ENCODE measurements at regions not wholly inside any gene's neighbourhood (a gene's known extent, or its start where the extent isn't known, plus 50 kb on each side); places are given as distances from the start of the nearest gene placed in this dataset.

- TF ChIP-seq NCOA6 (IDR thresholded peaks at IDR 0.05): no peak
- TF ChIP-seq RBFOX2 (IDR thresholded peaks at IDR 0.05; ENCODE audit: low read depth, low read length): no peak
- TF ChIP-seq PATZ1 (CRISPR knock-in tag; IDR thresholded peaks at IDR 0.05; ENCODE audit: borderline replicate concordance): no peak
- no peak for TF ChIP-seq BRD9 (IDR thresholded peaks at IDR 0.05; ENCODE audit: low read depth, partially characterized antibody)
- no peak for TF ChIP-seq FOXJ3 (CRISPR knock-in tag; IDR thresholded peaks at IDR 0.05)
- no peak for TF ChIP-seq CBX1 (IDR thresholded peaks at IDR 0.05; ENCODE audit: low read depth)
- TF ChIP-seq SMARCB1 (IDR thresholded peaks at IDR 0.05; ENCODE audit: insufficient read length, low read depth): no peak
- no peak for TF ChIP-seq ZEB2 (IDR thresholded peaks at IDR 0.05)
Observed at GRCh38 chr20:9977629-9978028, 57.2 kb upstream of the ANKEF1 start (continued).

GRCh38 chr20:9974324-9974723 is 60.5 kb upstream of the ANKEF1 start:
- no peak for ATAC-seq
- no TSS peak for BruUV-seq (replicated peaks)
- in situ Hi-C loops (cut with MboI): no loop called here
- no peaks in the 10 kb centered on the region for H3K4me1 ChIP-seq (replicated peaks in 1 of 2; ENCODE audit: control insufficient read depth in 2 of 2, insufficient read depth in 2 of 2, low read length in 2 of 2)
- H3K4me3 ChIP-seq: no peak overlapping the region
- no peak overlapping the region for H3K9ac ChIP-seq (ENCODE audit: insufficient read depth in 1 of 2, low read depth in 2 of 2, low read length in 2 of 2)
- no peaks in the 10 kb centered on the region for H3K9me3 ChIP-seq (replicated peaks; ENCODE audit: control insufficient read depth, insufficient read depth, low read depth, low read length)
- H3K79me2 ChIP-seq (ENCODE audit: control insufficient read depth, insufficient read depth, low read length): no peaks in the 10 kb centered on the region
- no peaks in the 10 kb centered on the region for H3K9me1 ChIP-seq (ENCODE audit: control insufficient read depth, insufficient read depth, low read length)
- H3K4me2 ChIP-seq (ENCODE audit: insufficient read depth, low read length): no peak overlapping the region
- H2AFZ ChIP-seq (ENCODE audit: low read depth, low read length): no peak overlapping the region
- intact Hi-C loops (cut with micrococcal nuclease): loop anchor here (10.0 kb wide), 1 partner anchor 360 kb away; no protein-coding TSS in a partner anchor
- WGBS (ENCODE audit: insufficient coverage, low coverage, missing lambda C conversion rate): 4% methylated on average over 2 of the region's 2 CpGs
- CTCF ChIA-PET (ENCODE audit: low intra/inter-chr PET ratio): no interaction called here
- H3K27me3 ChIP-seq (ENCODE audit: control insufficient read depth in 2 of 2, insufficient read depth in 2 of 2, low read length in 2 of 2): no peaks in the 10 kb centered on the region
- POLR2A ChIA-PET: no interaction called here
- no peak overlapping the region for H3K27ac ChIP-seq (ENCODE audit: extremely low read depth, low read depth, low read length)
- DNase-seq (ENCODE audit: extremely low read depth in 1 of 4, low spot score in 3 of 4): no peak
- TF ChIP-seq ERF (CRISPR knock-in tag; IDR thresholded peaks at IDR 0.05): no peak
- TF ChIP-seq SOX6 (IDR thresholded peaks at IDR 0.05): no peak
- no peak for TF ChIP-seq MAZ (CRISPR knock-in tag; conservative IDR thresholded peaks at IDR 0.05 in 1 of 2, IDR thresholded peaks at IDR 0.05 in 1 of 2)
- no peak for TF ChIP-seq ZNF445 (CRISPR knock-in tag; IDR thresholded peaks at IDR 0.05; ENCODE audit: low read depth)
- no peak for TF ChIP-seq ZNF586 (CRISPR knock-in tag; conservative IDR thresholded peaks at IDR 0.05)
- TF ChIP-seq FOS (IDR thresholded peaks at IDR 0.05; ENCODE audit: extremely low read depth, insufficient read length): no peak
- TF ChIP-seq ELF2 (CRISPR knock-in tag; IDR thresholded peaks at IDR 0.05): no peak
- TF ChIP-seq SNIP1 (IDR thresholded peaks at IDR 0.05; ENCODE audit: low read depth): no peak
- no peak for FAIRE-seq
- H3K36me3 ChIP-seq (ENCODE audit: control insufficient read depth, insufficient read depth, low read length): no peaks in the 10 kb centered on the region
- no peaks in the 10 kb centered on the region for H4K20me1 ChIP-seq (replicated peaks; ENCODE audit: control insufficient read depth, insufficient read depth, low read length)
